Neural progenitor cell (in vitro differentiated cells): ENCODE measurements at regions not wholly inside any gene's neighbourhood (a gene's known extent, or its start where the extent isn't known, plus 50 kb on each side); places are given as distances from the start of the nearest gene placed in this dataset.

Source experiments
- DNase-seq: peaks from one replicate; pipeline ENCODE4 v3.0.0-alpha.2; 2016; ENCODE audit warnings: low spot score
- H2AFZ ChIP-seq: fragments of 200-600 bp; sonication (generic); replicated peaks from 2 replicates; pipeline ENCODE4 v1.6.1; 2016; ENCODE audit warnings: antibody characterized with exemption
- H3F3A ChIP-seq: fragments of 200-600 bp; sonication (generic); 2 replicates; pipeline ENCODE4 v1.6.1; 2016; ENCODE audit warnings: antibody characterized with exemption, low read depth
- H3K27ac ChIP-seq: fragments of 200-600 bp; sonication (generic); 2 replicates; pipeline ENCODE4 v1.5.1; 2016; ENCODE audit warnings: mild to moderate bottlenecking
- H3K27me3 ChIP-seq: fragments of 200-600 bp; sonication (generic); 2 replicates; pipeline ENCODE4 v1.6.1; 2016; ENCODE audit warnings: mild to moderate bottlenecking, moderate library complexity
- H3K36me3 ChIP-seq: fragments of 200-600 bp; sonication (generic); 2 replicates; pipeline ENCODE4 v1.5.1; 2016
- H3K4me1 ChIP-seq: fragments of 200-600 bp; sonication (generic); 2 replicates; pipeline ENCODE4 v1.6.1; 2016; ENCODE audit warnings: mixed run types
- H3K4me2 ChIP-seq: fragments of 200-600 bp; sonication (generic); 2 replicates; pipeline ENCODE4 v1.6.1; 2016
- H3K4me3 ChIP-seq: fragments of 200-600 bp; sonication (generic); 2 replicates; pipeline ENCODE4 v1.5.1; 2016
- H3K79me2 ChIP-seq: fragments of 200-600 bp; sonication (generic); 2 replicates; pipeline ENCODE4 v1.6.1; 2016; ENCODE audit warnings: low read depth
- H3K9ac ChIP-seq: fragments of 200-600 bp; sonication (generic); 2 replicates; pipeline ENCODE4 v1.6.1; 2016
- H3K9me3 ChIP-seq: fragments of 200-600 bp; sonication (generic); 2 replicates; pipeline ENCODE4 v1.5.1; 2016; ENCODE audit warnings: low read depth
- H4K20me1 ChIP-seq: fragments of 200-600 bp; sonication (generic); 2 replicates; pipeline ENCODE4 v1.6.1; 2016; ENCODE audit warnings: low read depth
- H3K27ac Mint-ChIP-seq: 3 replicates; pipeline ENCODE4 v1.8.0; 2021; ENCODE audit warnings: mixed read lengths
- H3K27me3 Mint-ChIP-seq: 2 replicates; pipeline ENCODE4 v1.8.0; 2022; ENCODE audit warnings: low read depth, mild to moderate bottlenecking, inconsistent platforms, moderate library complexity, mixed read lengths; ENCODE audit not compliant: insufficient read depth
- H3K36me3 Mint-ChIP-seq: 3 replicates; pipeline ENCODE4 v1.8.0; 2021; ENCODE audit warnings: mixed read lengths
- H3K4me1 Mint-ChIP-seq: 3 replicates; pipeline ENCODE4 v1.8.0; 2021; ENCODE audit warnings: mixed read lengths
- H3K4me3 Mint-ChIP-seq: 3 replicates; pipeline ENCODE4 v1.8.0; 2021; ENCODE audit warnings: mild to moderate bottlenecking, moderate library complexity, mixed read lengths
- H3K9me3 Mint-ChIP-seq: 3 replicates; pipeline ENCODE4 v1.8.0; 2020; ENCODE audit warnings: mixed read lengths
- EZH2 ChIP-seq: fragments of 200-600 bp; sonication (generic); IDR thresholded peaks from 2 replicates; pipeline ENCODE4 v1.6.1; 2017; ENCODE audit warnings: antibody characterized with exemption, mild to moderate bottlenecking, moderate library complexity
- EZH2phosphoT487 ChIP-seq: fragments of 200-600 bp; sonication (generic); IDR thresholded peaks from 2 replicates; pipeline ENCODE4 v1.6.1; 2017; ENCODE audit warnings: antibody characterized with exemption
- TF ChIP-seq, protein P1 (sequence below): fragments of 200-600 bp; sonication (generic); IDR thresholded peaks from 2 replicates; pipeline ENCODE4 v1.5.1; 2017; ENCODE audit warnings: antibody characterized with exemption, mild to moderate bottlenecking

DNA sequence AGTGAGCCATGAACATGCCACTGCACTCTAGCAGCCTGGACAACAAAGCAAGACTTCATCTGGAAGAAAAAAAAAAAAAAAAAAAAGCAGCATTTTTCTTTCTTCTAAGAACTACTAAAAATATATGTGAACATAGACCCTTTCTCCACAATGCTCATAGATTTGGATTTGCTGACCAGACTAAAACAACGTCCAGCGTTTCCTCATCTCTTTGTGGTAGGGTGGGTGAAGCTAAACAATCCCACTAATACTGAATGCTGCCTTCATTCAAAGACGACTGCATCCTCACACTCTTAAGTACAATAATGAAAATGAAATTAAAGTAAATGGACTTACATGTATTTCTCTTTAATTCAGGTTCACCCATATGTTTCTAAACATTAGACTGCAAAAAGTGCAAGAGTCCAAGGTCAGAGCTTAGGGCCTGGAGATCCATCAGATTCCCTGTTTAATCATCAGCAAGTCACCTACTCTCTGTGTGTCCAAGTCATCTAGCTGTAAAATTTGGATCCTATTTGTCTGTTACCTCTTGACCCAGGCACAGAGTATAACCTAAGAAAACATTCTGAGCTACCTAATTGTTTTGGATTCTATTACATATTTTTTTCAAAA, 99.4 kb upstream of the NHSL1 start:
- H3K4me3 ChIP-seq, result no peak overlapping the region
- Mint-ChIP-seq H3K4me1 (peaks cover 29% of the 10 kb centered on the region), H3K36me3 (no peaks in the 10 kb centered on the region), H3K27ac (no peak overlapping the region), H3K9me3 (no peaks in the 10 kb centered on the region), H3K4me3 (no peak overlapping the region), H3K27me3 (peaks cover 5% of the 10 kb centered on the region)
- H4K20me1 ChIP-seq, result no peaks in the 10 kb centered on the region
- H3K9me3 ChIP-seq, result no peaks in the 10 kb centered on the region
- DNase-seq, result no peak
- TF ChIP-seq, protein P1, sequence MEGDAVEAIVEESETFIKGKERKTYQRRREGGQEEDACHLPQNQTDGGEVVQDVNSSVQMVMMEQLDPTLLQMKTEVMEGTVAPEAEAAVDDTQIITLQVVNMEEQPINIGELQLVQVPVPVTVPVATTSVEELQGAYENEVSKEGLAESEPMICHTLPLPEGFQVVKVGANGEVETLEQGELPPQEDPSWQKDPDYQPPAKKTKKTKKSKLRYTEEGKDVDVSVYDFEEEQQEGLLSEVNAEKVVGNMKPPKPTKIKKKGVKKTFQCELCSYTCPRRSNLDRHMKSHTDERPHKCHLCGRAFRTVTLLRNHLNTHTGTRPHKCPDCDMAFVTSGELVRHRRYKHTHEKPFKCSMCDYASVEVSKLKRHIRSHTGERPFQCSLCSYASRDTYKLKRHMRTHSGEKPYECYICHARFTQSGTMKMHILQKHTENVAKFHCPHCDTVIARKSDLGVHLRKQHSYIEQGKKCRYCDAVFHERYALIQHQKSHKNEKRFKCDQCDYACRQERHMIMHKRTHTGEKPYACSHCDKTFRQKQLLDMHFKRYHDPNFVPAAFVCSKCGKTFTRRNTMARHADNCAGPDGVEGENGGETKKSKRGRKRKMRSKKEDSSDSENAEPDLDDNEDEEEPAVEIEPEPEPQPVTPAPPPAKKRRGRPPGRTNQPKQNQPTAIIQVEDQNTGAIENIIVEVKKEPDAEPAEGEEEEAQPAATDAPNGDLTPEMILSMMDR, result no peak
- no peak for TF ChIP-seq EZH2phosphoT487
- no peak for TF ChIP-seq EZH2
- H3F3A ChIP-seq, result no peaks in the 10 kb centered on the region
- H3K27me3 ChIP-seq, result no peaks in the 10 kb centered on the region
- no peaks in the 10 kb centered on the region for H3K79me2 ChIP-seq
- no peak overlapping the region for H3K27ac ChIP-seq
- H3K4me1 ChIP-seq, result peaks cover 14% of the 10 kb centered on the region
- H2AFZ ChIP-seq, result no peak overlapping the region
- H3K9ac ChIP-seq, result no peak overlapping the region
- no peaks in the 10 kb centered on the region for H3K36me3 ChIP-seq
- H3K4me2 ChIP-seq, result no peak overlapping the region

DNA sequence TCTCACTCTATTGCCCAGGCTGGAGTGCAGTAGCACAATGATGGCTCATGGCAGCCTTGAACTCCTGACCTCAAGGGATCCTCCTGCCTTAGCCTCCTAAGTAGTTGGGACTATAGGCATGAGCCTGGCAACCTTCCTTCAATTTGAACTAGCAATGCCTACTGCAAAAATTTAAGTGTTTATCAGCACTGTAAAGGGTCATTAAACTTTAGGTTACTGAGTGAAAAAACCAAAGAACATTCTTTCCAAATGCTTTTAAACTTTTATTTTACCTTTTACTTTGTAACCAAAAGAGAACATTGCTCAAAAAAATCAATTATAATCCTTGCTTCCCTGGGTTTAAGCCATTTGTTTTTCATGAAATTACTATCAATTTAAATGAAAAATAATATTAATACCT, 101.0 kb upstream of the NHSL1 start:
- H3K27me3 Mint-ChIP-seq, result peaks cover 2% of the 10 kb centered on the region
- Histone ChIP-seq H3K27me3 (no peaks in the 10 kb centered on the region), H3K9me3 (no peaks in the 10 kb centered on the region), H4K20me1 (no peaks in the 10 kb centered on the region), H3K9ac (no peak overlapping the region), H3K4me2 (no peak overlapping the region), H3K4me3 (no peak overlapping the region), H3F3A (no peaks in the 10 kb centered on the region), H3K79me2 (no peaks in the 10 kb centered on the region), H2AFZ (no peak overlapping the region), H3K27ac (no peak overlapping the region), H3K36me3 (no peaks in the 10 kb centered on the region), H3K4me1 (no peaks in the 10 kb centered on the region)
- H3K27ac Mint-ChIP-seq, result no peak overlapping the region
- H3K4me3 Mint-ChIP-seq, result no peak overlapping the region
- TF ChIP-seq EZH2phosphoT487 (no peak), EZH2 (no peak)
- TF ChIP-seq, protein P1, result no peak
- no peaks in the 10 kb centered on the region for H3K9me3 Mint-ChIP-seq
- DNase-seq, result no peak
- H3K4me1 Mint-ChIP-seq, result peaks cover 14% of the 10 kb centered on the region
- no peaks in the 10 kb centered on the region for H3K36me3 Mint-ChIP-seq

DNA sequence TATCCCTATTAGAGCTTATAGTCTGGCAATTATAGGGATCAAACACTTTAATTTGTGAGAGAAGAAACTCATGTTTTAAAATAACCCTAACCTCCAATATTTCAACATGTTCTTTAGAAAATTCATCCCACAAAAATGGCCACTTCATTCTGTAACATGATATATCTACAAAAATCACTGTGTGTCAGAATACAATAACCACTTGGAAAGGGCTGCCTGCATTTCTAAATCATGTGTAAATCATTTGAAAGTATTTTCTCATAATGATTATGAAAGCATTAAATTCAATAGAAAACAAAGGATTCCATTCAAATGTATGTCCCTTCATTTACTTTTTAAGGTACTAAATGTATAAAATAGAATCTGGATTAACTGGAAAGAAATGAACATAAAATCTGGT, 101.4 kb upstream of the NHSL1 start:
- Mint-ChIP-seq H3K4me1 (peaks cover 11% of the 10 kb centered on the region), H3K36me3 (no peaks in the 10 kb centered on the region), H3K27ac (no peak overlapping the region), H3K4me3 (no peak overlapping the region), H3K27me3 (peaks cover 2% of the 10 kb centered on the region), H3K9me3 (no peaks in the 10 kb centered on the region)
- no peak for TF ChIP-seq EZH2
- TF ChIP-seq, protein P1, result no peak
- TF ChIP-seq EZH2phosphoT487, result no peak
- H3K9ac ChIP-seq, result no peak overlapping the region
- no peaks in the 10 kb centered on the region for H3K4me1 ChIP-seq
- H3K9me3 ChIP-seq, result no peaks in the 10 kb centered on the region
- no peaks in the 10 kb centered on the region for H3K36me3 ChIP-seq
- H2AFZ ChIP-seq, result no peak overlapping the region
- no peaks in the 10 kb centered on the region for H3K79me2 ChIP-seq
- H3F3A ChIP-seq, result no peaks in the 10 kb centered on the region
- H3K27me3 ChIP-seq, result no peaks in the 10 kb centered on the region
- no peaks in the 10 kb centered on the region for H4K20me1 ChIP-seq
- no peak overlapping the region for H3K27ac ChIP-seq
- H3K4me3 ChIP-seq, result no peak overlapping the region
- H3K4me2 ChIP-seq, result no peak overlapping the region
- no peak for DNase-seq
